GM21447 (cell line): ENCODE measurements at regions not wholly inside any gene's neighbourhood (a gene's known extent, or its start where the extent isn't known, plus 50 kb on each side); places are given as distances from the start of the nearest gene placed in this dataset.

ENCODE experiments used
- ATAC-seq: cut with Tn5 transposase; IDR thresholded peaks from one replicate; pipeline ENCODE4 v1.9.1; 2021; ENCODE audit not compliant: unreplicated experiment

DNA sequence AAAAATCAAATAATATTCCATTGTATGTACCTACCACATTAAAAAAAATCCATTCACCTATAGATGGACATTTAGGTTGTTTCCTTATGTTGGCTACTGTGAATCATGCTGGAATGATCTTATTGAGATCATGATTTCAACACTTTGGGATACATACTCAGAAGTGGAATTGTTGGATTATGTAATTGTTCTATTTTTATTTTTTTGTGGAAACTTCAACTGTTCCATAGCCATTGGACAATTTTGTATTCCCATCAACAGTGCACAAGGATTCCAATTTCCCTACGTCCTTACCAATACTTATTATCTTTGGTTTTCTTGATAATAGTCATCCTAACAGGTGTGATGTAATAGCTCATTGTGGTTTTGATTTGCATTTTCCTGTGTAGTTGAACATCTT lies 834.0 kb downstream of the MAFB start:
- ATAC-seq: no peak

- ATAC-seq: no peak
These were observed 835.4 kb downstream of the MAFB start for GRCh38 chr20:39853636-39854035.

GRCh38 chr20:39853050-39853449 lies 836.0 kb downstream of the MAFB start:
- no peak for ATAC-seq

GRCh38 chr20:39851459-39851858 lies 837.6 kb downstream of the MAFB start:
- ATAC-seq: no peak

DNA sequence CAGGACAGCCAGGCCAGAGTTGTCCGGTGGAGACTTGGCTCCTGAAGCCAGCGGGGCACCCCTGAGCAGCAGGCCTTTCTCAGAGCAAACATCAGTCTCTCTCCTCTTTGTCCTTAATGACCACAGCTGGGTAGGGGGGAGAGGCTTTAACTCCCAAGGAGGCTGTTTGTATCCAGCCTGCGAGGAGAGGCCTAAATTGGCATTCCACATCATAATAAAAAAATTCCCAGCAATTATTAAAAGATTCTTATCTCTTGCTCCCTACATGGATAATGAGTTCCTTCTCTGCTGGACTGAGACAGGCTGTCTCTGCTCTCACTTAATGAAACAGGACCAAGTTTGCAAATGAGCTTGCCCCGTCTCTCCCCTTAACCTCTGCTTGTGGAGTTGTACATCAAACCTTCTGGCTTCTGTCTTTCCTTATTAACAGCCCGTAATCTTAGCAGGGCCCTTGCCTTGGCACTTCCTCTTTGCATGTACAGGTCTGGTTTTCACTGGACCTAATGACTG lies 838.2 kb downstream of the MAFB start:
- ATAC-seq: no peak

DNA sequence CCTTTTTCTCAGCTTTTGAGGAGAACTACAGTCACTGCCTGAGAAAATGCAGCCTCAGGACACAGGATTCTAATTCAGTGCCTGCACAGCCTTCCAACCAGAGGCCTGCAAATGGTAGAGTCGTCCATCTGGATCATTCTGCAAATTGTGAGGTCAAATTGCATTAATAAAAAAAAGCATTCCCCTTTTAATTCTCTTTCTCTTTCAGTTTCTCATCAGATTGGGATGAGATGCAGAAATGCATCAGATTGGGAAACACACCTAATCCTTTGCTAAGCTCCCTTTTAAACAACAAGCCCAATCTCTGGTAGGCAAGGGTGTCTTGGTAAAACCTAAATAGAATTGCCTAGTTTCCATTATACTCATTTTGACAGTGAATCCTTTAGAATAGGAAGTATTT lies 838.8 kb downstream of the MAFB start:
- no peak for ATAC-seq

- ATAC-seq: no peak
These were observed 839.4 kb downstream of the MAFB start for GRCh38 chr20:39849664-39850063.

GRCh38 chr20:39849171-39849570 lies 839.9 kb downstream of the MAFB start:
- no peak for ATAC-seq

- ATAC-seq: no peak
These were observed 849.5 kb downstream of the MAFB start for GRCh38 chr20:39839399-39840119.

GRCh38 chr20:39837561-39837960 lies 851.5 kb downstream of the MAFB start:
- no peak for ATAC-seq

- no peak for ATAC-seq
These were observed 853.8 kb downstream of the MAFB start for GRCh38 chr20:39835130-39835842.

DNA sequence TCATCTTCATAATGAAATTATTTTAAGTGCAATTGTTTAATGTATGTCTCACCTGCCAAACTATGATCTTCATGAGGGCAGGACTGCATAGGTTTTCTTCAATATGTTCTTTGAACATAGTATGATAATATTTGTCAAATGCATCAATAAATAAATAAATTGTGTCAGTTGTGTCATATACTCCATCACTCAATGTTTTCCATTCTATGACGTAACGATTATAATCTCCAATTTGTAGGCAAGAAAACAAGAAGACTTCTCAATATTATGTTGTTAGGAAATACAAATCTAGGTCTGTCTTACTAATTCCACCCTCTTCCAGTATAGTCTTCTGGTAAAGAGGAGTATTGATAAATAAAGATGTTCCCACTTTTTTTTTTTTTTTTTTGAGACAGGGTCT lies 858.1 kb downstream of the MAFB start:
- ATAC-seq: no peak

GRCh38 chr20:39829661-39830060 lies 859.4 kb downstream of the MAFB start:
- ATAC-seq: peak; percentile 82

GRCh38 chr20:39829256-39829655 lies 859.8 kb downstream of the MAFB start:
- ATAC-seq: no peak

DNA sequence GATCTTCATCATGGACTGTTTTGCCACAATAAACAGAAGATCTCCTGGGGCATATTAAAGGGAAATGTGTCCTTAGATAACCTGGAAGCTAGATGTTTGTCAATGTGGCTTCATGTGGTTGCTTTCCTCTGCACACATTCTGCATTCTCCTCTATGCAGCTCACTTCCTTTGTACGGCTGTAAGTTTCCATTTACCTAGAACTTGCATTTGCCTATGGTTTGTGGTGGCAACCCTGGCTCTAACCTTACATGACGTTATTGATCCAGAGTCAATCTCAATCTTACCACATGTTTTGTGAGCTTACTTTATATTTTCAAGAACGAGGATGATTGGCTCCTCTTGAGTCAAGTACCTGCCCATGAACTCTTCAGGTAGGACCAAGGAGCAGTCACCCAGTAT lies 863.1 kb downstream of the MAFB start:
- peak; percentile 77 for ATAC-seq

- ATAC-seq: no peak
These were observed 863.4 kb downstream of the DHX35 start for GRCh38 chr20:39825524-39825923.

DNA sequence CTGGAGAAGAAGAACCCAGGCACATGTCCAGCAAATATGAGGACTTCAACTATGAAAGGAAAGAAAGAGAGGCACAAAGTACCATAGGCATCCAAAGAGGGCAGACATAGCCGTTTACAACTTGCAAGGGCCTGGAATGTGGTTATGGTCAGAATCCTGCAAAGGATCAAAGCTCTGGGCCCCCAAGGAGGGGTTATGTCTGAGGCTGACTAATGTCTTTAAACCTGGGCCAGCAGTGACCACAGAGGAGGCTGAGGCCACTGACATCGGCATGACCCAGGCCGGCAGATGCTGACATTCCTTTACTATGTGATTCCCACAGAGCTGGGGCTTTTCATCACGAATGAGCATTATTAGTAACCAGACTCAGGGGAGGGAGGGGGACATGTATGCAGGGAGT lies 861.1 kb downstream of the DHX35 start:
- no peak for ATAC-seq

DNA sequence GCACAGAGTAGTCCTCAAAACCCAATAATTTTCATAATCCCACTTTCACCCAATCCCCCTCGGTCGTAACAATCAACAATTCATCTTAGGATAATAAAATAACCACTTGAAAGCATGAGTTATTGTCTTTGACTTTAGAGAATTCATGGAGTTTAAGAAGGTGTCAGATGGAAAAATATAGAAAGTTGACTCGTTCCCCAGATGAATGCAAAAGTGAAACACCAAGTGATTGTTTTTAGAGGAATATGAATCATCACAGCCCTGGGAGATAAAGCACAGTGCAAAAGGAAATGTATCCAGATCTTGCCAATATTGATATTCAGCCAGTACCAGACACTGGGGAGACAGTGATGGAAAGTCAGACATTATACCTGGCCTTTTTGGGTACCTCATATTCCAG lies 860.5 kb downstream of the DHX35 start:
- no peak for ATAC-seq

DNA sequence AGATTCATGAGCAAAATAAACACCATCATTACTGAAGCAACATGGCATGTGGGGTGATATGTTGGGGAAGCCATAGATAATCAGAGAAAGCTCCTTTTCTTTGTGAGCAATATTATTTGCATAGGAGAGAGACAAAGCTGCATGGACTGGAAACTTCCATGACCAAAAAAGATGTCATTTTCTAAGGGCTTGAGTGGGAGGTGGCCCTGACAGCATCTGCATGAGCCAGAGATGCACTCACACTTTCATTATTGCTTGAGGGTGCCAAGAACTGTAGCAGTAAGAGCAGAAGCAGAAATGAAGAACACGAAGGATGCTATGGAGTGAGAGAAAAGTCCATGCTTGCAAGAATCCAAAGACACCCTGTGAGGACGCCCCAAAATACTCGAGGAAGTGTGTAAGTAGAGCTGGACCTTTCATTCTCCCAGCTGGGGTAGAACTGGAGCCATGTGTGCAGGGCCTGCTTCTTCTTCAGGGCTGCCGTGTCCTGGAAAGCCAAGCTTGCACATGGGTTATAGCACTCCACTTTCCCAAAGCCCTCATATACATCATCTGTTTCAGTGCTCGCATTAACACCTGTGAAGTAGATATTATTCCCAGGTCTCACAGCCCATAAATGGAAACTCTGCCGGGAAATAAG lies 851.2 kb downstream of the DHX35 start:
- ATAC-seq: no peak

GRCh38 chr20:39812116-39812515 lies 850.0 kb downstream of the DHX35 start:
- ATAC-seq: no peak

- no peak for ATAC-seq
These were observed 848.2 kb downstream of the DHX35 start for GRCh38 chr20:39810309-39810708.

DNA sequence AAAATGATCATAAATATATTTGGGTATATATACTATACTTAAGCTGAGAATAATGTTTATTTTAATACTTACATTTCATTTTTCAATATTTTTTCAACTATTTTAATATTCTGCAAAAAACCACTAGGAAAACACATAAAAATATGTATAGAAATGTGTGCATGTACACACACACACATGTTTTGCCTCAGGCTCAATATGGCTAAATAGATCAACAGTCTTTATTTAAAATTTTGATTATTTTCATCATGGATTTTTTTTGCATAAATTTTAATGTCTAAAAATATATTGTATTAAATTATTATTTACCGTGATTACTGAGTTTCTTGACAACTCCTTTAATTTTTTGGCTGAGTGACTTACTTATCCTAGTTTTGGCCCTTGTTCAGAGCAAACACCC lies 846.5 kb downstream of the DHX35 start:
- no peak for ATAC-seq
